ENCODE measurements at regions not wholly inside any gene's neighbourhood (a gene's known extent, or its start where the extent isn't known, plus 50 kb on each side); places are given as distances from the start of the nearest gene placed in this dataset.
"Not testable (repeated sequence)": the region's sequence is repeated elsewhere in the genome, so short reads cannot be mapped to it uniquely, and the experiment has no call there.

- TF ChIP-seq CTCF (conservative IDR thresholded peaks at IDR 0.05 in 1 of 2, IDR thresholded peaks at IDR 0.05 in 1 of 2; ENCODE audit: low read depth in 1 of 2, low read length in 2 of 2); EZH2 (IDR thresholded peaks at IDR 0.05; ENCODE audit: low read length, missing control alignments): not testable (repeated sequence)
Observed at GRCh38 chr4:189731989-189732388, 208.7 kb upstream of the FRG1 start.

Measured in fibroblast of lung (primary cell).